GM12865 (cell line): ENCODE measurements at regions not wholly inside any gene's neighbourhood (a gene's known extent, or its start where the extent isn't known, plus 50 kb on each side); places are given as distances from the start of the nearest gene placed in this dataset.

Source experiments
- DNase-seq: peaks from one replicate; pipeline ENCODE4 v3.0.0; 2010; ENCODE audit warnings: low read depth
- H3K4me3 ChIP-seq: 2 replicates; pipeline ENCODE4 v1.5.1; 2011; ENCODE audit warnings: mild to moderate bottlenecking, low read depth, low read length, control low read depth
- TF ChIP-seq, protein P1 (sequence below): IDR thresholded peaks from 2 replicates; pipeline ENCODE4 v1.5.1; 2011; ENCODE audit warnings: low read length, control low read depth, low read depth, inconsistent platforms; ENCODE audit not compliant: insufficient read depth; ENCODE audit errors: missing control alignments

- TF ChIP-seq, protein P1, sequence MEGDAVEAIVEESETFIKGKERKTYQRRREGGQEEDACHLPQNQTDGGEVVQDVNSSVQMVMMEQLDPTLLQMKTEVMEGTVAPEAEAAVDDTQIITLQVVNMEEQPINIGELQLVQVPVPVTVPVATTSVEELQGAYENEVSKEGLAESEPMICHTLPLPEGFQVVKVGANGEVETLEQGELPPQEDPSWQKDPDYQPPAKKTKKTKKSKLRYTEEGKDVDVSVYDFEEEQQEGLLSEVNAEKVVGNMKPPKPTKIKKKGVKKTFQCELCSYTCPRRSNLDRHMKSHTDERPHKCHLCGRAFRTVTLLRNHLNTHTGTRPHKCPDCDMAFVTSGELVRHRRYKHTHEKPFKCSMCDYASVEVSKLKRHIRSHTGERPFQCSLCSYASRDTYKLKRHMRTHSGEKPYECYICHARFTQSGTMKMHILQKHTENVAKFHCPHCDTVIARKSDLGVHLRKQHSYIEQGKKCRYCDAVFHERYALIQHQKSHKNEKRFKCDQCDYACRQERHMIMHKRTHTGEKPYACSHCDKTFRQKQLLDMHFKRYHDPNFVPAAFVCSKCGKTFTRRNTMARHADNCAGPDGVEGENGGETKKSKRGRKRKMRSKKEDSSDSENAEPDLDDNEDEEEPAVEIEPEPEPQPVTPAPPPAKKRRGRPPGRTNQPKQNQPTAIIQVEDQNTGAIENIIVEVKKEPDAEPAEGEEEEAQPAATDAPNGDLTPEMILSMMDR: no peak
- DNase-seq: no peak
- no peak overlapping the region for H3K4me3 ChIP-seq
These were observed 98.2 kb upstream of the DHX40 start for GRCh38 chr17:59466946-59467801.

GRCh38 chr17:59469786-59470485 lies 95.5 kb upstream of the DHX40 start:
- H3K4me3 ChIP-seq: no peak overlapping the region
- no peak for DNase-seq
- TF ChIP-seq, protein P1: no peak

- no peak overlapping the region for H3K4me3 ChIP-seq
- DNase-seq: no peak
- TF ChIP-seq, protein P1: no peak
These were observed 94.6 kb upstream of the DHX40 start for GRCh38 chr17:59470624-59471297.

GRCh38 chr17:59476413-59476812 lies 89.0 kb upstream of the DHX40 start:
- DNase-seq: no peak
- TF ChIP-seq, protein P1: no peak
- H3K4me3 ChIP-seq: no peak overlapping the region

DNA sequence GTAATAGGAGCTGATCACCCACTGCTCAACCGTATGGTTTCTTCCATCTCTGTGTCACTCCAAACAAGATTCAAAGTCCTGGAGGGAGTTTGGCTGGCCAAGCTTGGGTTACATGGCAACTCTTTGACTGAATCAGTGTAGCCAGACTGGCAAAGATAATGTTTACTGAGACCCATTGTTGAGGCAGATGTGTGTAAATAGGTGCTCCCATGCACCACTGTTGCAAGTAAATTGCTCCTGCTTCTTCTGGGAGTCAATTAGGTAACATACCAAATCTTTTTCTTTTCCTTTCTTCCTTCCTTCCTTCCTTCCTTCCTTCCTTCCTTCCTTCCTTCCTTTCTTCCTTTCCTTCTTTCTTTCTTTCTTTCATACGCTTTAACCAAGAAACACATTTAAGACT lies 86.3 kb upstream of the DHX40 start:
- TF ChIP-seq, protein P1: no peak
- no peak overlapping the region for H3K4me3 ChIP-seq
- DNase-seq: no peak

DNA sequence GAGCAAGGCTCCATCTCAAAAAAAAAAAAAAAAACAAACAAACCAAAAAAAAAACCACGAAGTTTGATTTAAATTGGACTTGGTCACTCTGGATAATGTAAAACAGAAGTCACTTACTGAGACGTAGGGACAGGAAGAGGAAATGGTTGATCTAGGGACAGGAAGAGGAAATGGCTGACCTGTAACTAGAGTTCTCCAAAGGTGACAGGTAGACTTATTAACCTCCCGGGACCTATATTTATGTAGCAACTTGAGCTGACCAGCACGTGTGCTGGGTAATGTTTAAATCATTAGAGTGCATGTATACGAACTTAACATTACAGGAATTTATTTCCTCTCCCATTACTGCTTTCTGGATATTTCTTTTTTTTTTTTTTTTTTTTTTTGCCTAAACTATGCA lies 81.5 kb upstream of the DHX40 start:
- no peak overlapping the region for H3K4me3 ChIP-seq
- peak; percentile 13 for DNase-seq
- TF ChIP-seq, protein P1: no peak
